H1 (cell line): ENCODE measurements at regions not wholly inside any gene's neighbourhood (a gene's known extent, or its start where the extent isn't known, plus 50 kb on each side); places are given as distances from the start of the nearest gene placed in this dataset.
A peak's percentile ranks its signal among the peaks of the same experiment; 100 is the strongest.

Experiments
- ATF2 ChIP-seq: IDR thresholded peaks from 2 replicates; pipeline ENCODE4 v1.6.1; 2012; ENCODE audit warnings: low read length, inconsistent platforms
- ATF3 ChIP-seq: IDR thresholded peaks from 2 replicates; pipeline ENCODE4 v1.6.1; 2011; ENCODE audit warnings: low read depth, mild to moderate bottlenecking, low read length; ENCODE audit not compliant: insufficient read depth
- BRCA1 ChIP-seq: IDR thresholded peaks from 2 replicates; pipeline ENCODE4 v1.6.1; 2012; ENCODE audit warnings: low read depth, low read length, improper control_type of control experiment
- E2F6 ChIP-seq: IDR thresholded peaks from 2 replicates; pipeline ENCODE4 v1.6.1; 2012; ENCODE audit warnings: inconsistent platforms
- EGR1 ChIP-seq: IDR thresholded peaks from 2 replicates; pipeline ENCODE4 v1.6.1; 2011; ENCODE audit warnings: low read depth, low read length, borderline replicate concordance
- GTF2F1 ChIP-seq: IDR thresholded peaks from 2 replicates; pipeline ENCODE4 v1.6.1; 2012; ENCODE audit warnings: low read depth, low read length, improper control_type of control experiment, borderline replicate concordance
- HDAC2 ChIP-seq, 2 experiments: fragments of 300-600 bp in 1 of 2; sonication (generic) in 1 of 2; IDR thresholded peaks; 2 replicates each; pipeline ENCODE4 v1.6.1; 2011 to 2012; ENCODE audit warnings: low read depth in 2 of 2, low read length in 2 of 2, mild to moderate bottlenecking in 2 of 2, moderate library complexity in 2 of 2, borderline replicate concordance in 1 of 2, inconsistent platforms in 1 of 2
- HDAC6 ChIP-seq: IDR thresholded peaks from one replicate; pipeline ENCODE4 v1.7.1; 2012; ENCODE audit warnings: low read depth, mild to moderate bottlenecking, inconsistent platforms, low read length, moderate library complexity
- KDM1A ChIP-seq: fragments of 200-600, 300-600 bp; sonication (generic); IDR thresholded peaks from 2 replicates; pipeline ENCODE4 v1.7.1; 2016; ENCODE audit warnings: mild to moderate bottlenecking, low read length, borderline replicate concordance
- POU5F1 ChIP-seq: IDR thresholded peaks from 2 replicates; pipeline ENCODE4 v1.6.1; 2011; ENCODE audit warnings: low read depth, mild to moderate bottlenecking, low read length, moderate library complexity
- RFX5 ChIP-seq: IDR thresholded peaks from 2 replicates; pipeline ENCODE4 v1.6.1; 2011; ENCODE audit warnings: low read depth, low read length, improper control_type of control experiment, borderline replicate concordance
- SIRT6 ChIP-seq: IDR thresholded peaks from one replicate; pipeline ENCODE4 v1.7.1; 2012; ENCODE audit warnings: low read length, inconsistent platforms
- SUZ12 ChIP-seq: fragments of 200-600 bp; sonication (generic); IDR thresholded peaks from 2 replicates; pipeline ENCODE4 v1.6.1; 2012; ENCODE audit warnings: mild to moderate bottlenecking, inconsistent platforms, low read length, moderate library complexity, mixed read lengths
- TAF7 ChIP-seq: optimal IDR thresholded peaks from 2 replicates; pipeline ENCODE3; 2011; ENCODE audit warnings: low read depth, mild to moderate bottlenecking, inconsistent platforms, low read length, moderate library complexity, borderline replicate concordance
- TEAD4 ChIP-seq: IDR thresholded peaks from 2 replicates; pipeline ENCODE4 v1.6.1; 2012; ENCODE audit warnings: low read depth, low read length, inconsistent platforms, mixed read lengths
- TF ChIP-seq, protein P1 (sequence below): IDR thresholded peaks from 2 replicates; pipeline ENCODE4 v1.6.1; 2011; ENCODE audit warnings: low read length, improper control_type of control experiment

GRCh38 chr4:18691431-18692200 is 670.1 kb upstream of the LCORL start (continued):
- TF ChIP-seq, protein P1, sequence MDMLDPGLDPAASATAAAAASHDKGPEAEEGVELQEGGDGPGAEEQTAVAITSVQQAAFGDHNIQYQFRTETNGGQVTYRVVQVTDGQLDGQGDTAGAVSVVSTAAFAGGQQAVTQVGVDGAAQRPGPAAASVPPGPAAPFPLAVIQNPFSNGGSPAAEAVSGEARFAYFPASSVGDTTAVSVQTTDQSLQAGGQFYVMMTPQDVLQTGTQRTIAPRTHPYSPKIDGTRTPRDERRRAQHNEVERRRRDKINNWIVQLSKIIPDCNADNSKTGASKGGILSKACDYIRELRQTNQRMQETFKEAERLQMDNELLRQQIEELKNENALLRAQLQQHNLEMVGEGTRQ, result no peak
- TF ChIP-seq TAF7, result no peak
- no peak for TF ChIP-seq POU5F1
- no peak for TF ChIP-seq GTF2F1
- TF ChIP-seq SIRT6, result no peak
- TF ChIP-seq ATF3, result no peak
- TF ChIP-seq E2F6, result peak; percentile 58; the same call in 1 of the 2 replicates
- TF ChIP-seq KDM1A, result no peak
- TF ChIP-seq EGR1, result no peak
- peak; percentile 34 to 85; a peak in 1 of 4 replicates for TF ChIP-seq HDAC2 (IDR thresholded peaks at IDR 0.05; ENCODE audit: borderline replicate concordance in 1 of 2, low read depth in 2 of 2, low read length in 2 of 2)
- TF ChIP-seq RFX5, result no peak
- TF ChIP-seq ATF2, result no peak
- TF ChIP-seq TEAD4, result peak; percentile 52; the same call in 1 of the 2 replicates
- no peak for TF ChIP-seq SUZ12
- TF ChIP-seq HDAC6, result no peak
- TF ChIP-seq BRCA1, result no peak
- TF ChIP-seq, all 59 proteins: peak for 15
